Spleen (tissue), 11 donors: ENCODE measurements at regions not wholly inside any gene's neighbourhood (a gene's known extent, or its start where the extent isn't known, plus 50 kb on each side); places are given as distances from the start of the nearest gene placed in this dataset.

ENCODE experiments used
- DNase-seq: peaks from one replicate; pipeline ENCODE4 v3.0.0-alpha.2; 2020
- H3K27ac ChIP-seq, 8 donors: fragments of 200-600 bp; sonication (generic) in 7 of 8; 1 replicate in 4 of 8; 2 replicates in 4 of 8; pipeline versions ENCODE4 v1.5.0 to v1.8.0; 2016 to 2021; ENCODE audit warnings: inconsistent platforms in 4 of 8, mild to moderate bottlenecking in 4 of 8, moderate library complexity in 1 of 8
- H3K27me3 ChIP-seq, 7 donors: fragments of 200-600 bp; sonication (generic) in 6 of 7; replicated peaks in 1 of 7; 1 replicate in 4 of 7; 2 replicates in 3 of 7; pipeline versions ENCODE4 v1.5.0 to v1.8.0; 2016 to 2021; ENCODE audit warnings: inconsistent platforms in 3 of 7, mild to moderate bottlenecking in 1 of 7
- H3K36me3 ChIP-seq, 6 donors: fragments of 200-600 bp; sonication (generic) in 5 of 6; 1 replicate in 4 of 6; 2 replicates in 2 of 6; pipeline versions ENCODE4 v1.5.0 to v1.8.0; 2016 to 2021; ENCODE audit warnings: inconsistent platforms in 2 of 6
- H3K4me1 ChIP-seq, 6 donors: fragments of 200-600 bp; sonication (generic) in 5 of 6; 1 replicate in 3 of 6; 2 replicates in 3 of 6; pipeline versions ENCODE4 v1.5.0 to v1.8.0; 2016 to 2021; ENCODE audit warnings: inconsistent platforms in 3 of 6
- H3K4me3 ChIP-seq, 8 donors: fragments of 200-600 bp; sonication (generic) in 7 of 8; 1 replicate in 4 of 8; 2 replicates in 4 of 8; pipeline versions ENCODE4 v1.5.0 to v1.8.0; 2016 to 2021; ENCODE audit warnings: inconsistent platforms in 4 of 8, mild to moderate bottlenecking in 4 of 8, moderate library complexity in 2 of 8
- H3K9me3 ChIP-seq, 8 donors: fragments of 200-600 bp; sonication (generic) in 7 of 8; 1 replicate in 4 of 8; 2 replicates in 4 of 8; pipeline versions ENCODE4 v1.5.0 to v1.8.0; 2016 to 2021; ENCODE audit warnings: inconsistent platforms in 4 of 8
- CTCF ChIP-seq, 11 experiments: fragments of 200-600 bp in 7 of 11; fragments of 450-650 bp in 4 of 11; sonication (generic) in 4 of 11; IDR thresholded peaks in 8 of 11; conservative IDR thresholded peaks in 3 of 11; 1 replicate in 7 of 11; 2 replicates in 4 of 11; pipeline versions ENCODE4 v1.4.0 to v1.8.0; 2016 to 2021; ENCODE audit warnings: antibody characterized with exemption in 11 of 11, inconsistent platforms in 4 of 11, mild to moderate bottlenecking in 1 of 11
- POLR2A ChIP-seq, 3 donors: fragments of 450-650 bp; IDR thresholded peaks; one replicate each; pipeline ENCODE4 v1.5.1; 2017; ENCODE audit warnings: antibody characterized with exemption in 3 of 3, mild to moderate bottlenecking in 1 of 3
- POLR2AphosphoS5 ChIP-seq, 3 donors: sonication (generic); formaldehyde crosslinking; IDR thresholded peaks; one replicate each; pipeline ENCODE4 v1.5.1; 2017; ENCODE audit warnings: antibody characterized with exemption in 3 of 3
- whole genome bisulfite sequencing, 5 donors: extraction: QIAGEN DNeasy Blood & Tissue Kit in 3 of 5; methylation state at CpG; one replicate each; pipeline versions ENCODE4 v1.1.5 to v1.1.7; 2013 to 2018; 5-methylcytosine and 5-hydroxymethylcytosine counted together
- intact Hi-C: fragments of 100-400 bp; cut with DNase I; formaldehyde crosslinking; loops from one replicate; pipeline ENCODE4 v1.15.0; 2023; ENCODE audit warnings: low total_unique reads
- donor health status: healthy with polysubstance abuse.
- donor health status: DM: no; HTN: no; CAD: no; lungs with moderate emphysema.
- donor health status: DM: no; HTN: no; CAD: no.
- donor health status: Bipolar disorder and iron deficiency.
- donor health status: healthy.
- donor health status: DM: no; HTN: no; CAD: no.
- donor health status: DM: yes; HTN: yes; CAD: no.

- Histone ChIP-seq H3K36me3 (no peaks in the 10 kb centered on the region), H3K4me3 (no peak overlapping the region), H3K9me3 (peaks cover 0 to 23% (median 15%) of the 10 kb centered on the region in 8 donors), H3K4me1 (no peaks in the 10 kb centered on the region), H3K27ac (no peak overlapping the region), H3K27me3 (no peaks in the 10 kb centered on the region)
- TF ChIP-seq POLR2AphosphoS5 (IDR thresholded peaks at IDR 0.05) = no peak
- TF ChIP-seq POLR2A (IDR thresholded peaks at IDR 0.05) = no peak
- TF ChIP-seq CTCF (IDR thresholded peaks at IDR 0.05 in 8 of 11, conservative IDR thresholded peaks at IDR 0.05 in 3 of 11) = no peak
- 77 to 87% (median 83%) methylated on average over 4 of the region's 4 CpGs for WGBS, 5 donors
- intact Hi-C loops = no loop called here
- no peak for DNase-seq
Observed at GRCh38 chr10:123382491-123382890, 228.3 kb downstream of the BUB3 start.

- Histone ChIP-seq H3K9me3 (peaks cover 0 to 42% (median 19%) of the 10 kb centered on the region in 8 donors), H3K4me1 (no peaks in the 10 kb centered on the region), H3K27ac (no peak overlapping the region), H3K27me3 (no peaks in the 10 kb centered on the region), H3K36me3 (no peaks in the 10 kb centered on the region), H3K4me3 (no peak overlapping the region)
- peak; percentile 18 for DNase-seq
- no peak for TF ChIP-seq POLR2A (IDR thresholded peaks at IDR 0.05)
- no peak for TF ChIP-seq POLR2AphosphoS5 (IDR thresholded peaks at IDR 0.05)
- TF ChIP-seq CTCF (IDR thresholded peaks at IDR 0.05 in 8 of 11, conservative IDR thresholded peaks at IDR 0.05 in 3 of 11) = no peak
- intact Hi-C loops = no loop called here
- 84 to 93% (median 86%) methylated on average over 2 of the region's 2 CpGs for WGBS, 5 donors
Observed at GRCh38 chr10:123385508-123386080, 231.4 kb downstream of the BUB3 start.

GRCh38 chr10:123389520-123389919, 235.3 kb downstream of the BUB3 start:
- H3K4me1 ChIP-seq = peaks cover 0 to 17% (median 2%) of the 10 kb centered on the region in 6 donors
- DNase-seq = no peak
- H3K27ac ChIP-seq = no peak overlapping the region
- TF ChIP-seq CTCF (IDR thresholded peaks at IDR 0.05 in 8 of 11, conservative IDR thresholded peaks at IDR 0.05 in 3 of 11) = no peak
- no peak for TF ChIP-seq POLR2A (IDR thresholded peaks at IDR 0.05)
- TF ChIP-seq POLR2AphosphoS5 (IDR thresholded peaks at IDR 0.05) = no peak
- H3K9me3 ChIP-seq = peaks cover 0 to 42% (median 19%) of the 10 kb centered on the region in 8 donors
- intact Hi-C loops = no loop called here
- H3K4me3 ChIP-seq = no peak overlapping the region
- no peaks in the 10 kb centered on the region for H3K27me3 ChIP-seq
- no peaks in the 10 kb centered on the region for H3K36me3 ChIP-seq
- WGBS, 5 donors = 76 to 88% (median 79%) methylated on average over 2 of the region's 2 CpGs

- 81 to 94% (median 87%) methylated on average over 3 to 4 of the region's 4 CpGs for WGBS, 5 donors
- peaks cover 0 to 44% (median 19%) of the 10 kb centered on the region in 8 donors for H3K9me3 ChIP-seq
Observed at GRCh38 chr10:123390332-123390731, 236.1 kb downstream of the BUB3 start.

More at GRCh38 chr10:123390332-123390731, 236.1 kb downstream of the BUB3 start:
- intact Hi-C loops = no loop called here
- no peak overlapping the region for H3K4me3 ChIP-seq
- no peaks in the 10 kb centered on the region for H3K36me3 ChIP-seq
- no peak overlapping the region for H3K27ac ChIP-seq
- H3K27me3 ChIP-seq = no peaks in the 10 kb centered on the region
- no peak for DNase-seq
- H3K4me1 ChIP-seq = peaks cover 0 to 17% (median 2%) of the 10 kb centered on the region in 6 donors
- TF ChIP-seq POLR2A (IDR thresholded peaks at IDR 0.05) = no peak
- TF ChIP-seq CTCF (IDR thresholded peaks at IDR 0.05 in 8 of 11, conservative IDR thresholded peaks at IDR 0.05 in 3 of 11) = no peak
- TF ChIP-seq POLR2AphosphoS5 (IDR thresholded peaks at IDR 0.05) = no peak
